NCI-H128 (cell line): ENCODE measurements at regions not wholly inside any gene's neighbourhood (a gene's known extent, or its start where the extent isn't known, plus 50 kb on each side); places are given as distances from the start of the nearest gene placed in this dataset.
"Not testable (repeated sequence)": the region's sequence is repeated elsewhere in the genome, so short reads cannot be mapped to it uniquely, and the experiment has no call there.

Source experiments
- DNase-seq: peaks from one replicate; lab custom pipeline; 2025; ENCODE audit not compliant: unreplicated experiment; lab: John Stamatoyannopoulos, UW

DNA sequence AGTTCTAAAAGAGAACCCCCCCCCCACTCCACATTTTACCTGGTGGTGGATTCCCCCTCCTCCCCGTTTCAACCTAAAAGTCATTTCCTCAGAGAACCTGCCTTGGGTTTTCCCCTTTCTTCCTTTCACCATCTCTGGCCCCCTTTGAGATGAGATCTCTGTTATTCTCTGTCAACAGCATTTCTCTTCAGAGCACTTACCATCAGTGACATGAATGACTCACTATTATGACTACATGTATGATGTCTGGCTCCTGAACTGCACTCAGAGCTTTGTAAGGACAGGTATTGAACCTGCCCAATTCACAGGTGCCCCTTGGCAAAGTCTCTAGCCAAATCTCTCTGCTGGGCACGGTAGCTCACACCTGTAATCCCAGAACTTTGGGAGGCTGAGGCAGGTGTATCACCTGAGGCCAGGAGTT lies 61.4 kb upstream of the JARID2 start:
- DNase-seq = no peak

DNA sequence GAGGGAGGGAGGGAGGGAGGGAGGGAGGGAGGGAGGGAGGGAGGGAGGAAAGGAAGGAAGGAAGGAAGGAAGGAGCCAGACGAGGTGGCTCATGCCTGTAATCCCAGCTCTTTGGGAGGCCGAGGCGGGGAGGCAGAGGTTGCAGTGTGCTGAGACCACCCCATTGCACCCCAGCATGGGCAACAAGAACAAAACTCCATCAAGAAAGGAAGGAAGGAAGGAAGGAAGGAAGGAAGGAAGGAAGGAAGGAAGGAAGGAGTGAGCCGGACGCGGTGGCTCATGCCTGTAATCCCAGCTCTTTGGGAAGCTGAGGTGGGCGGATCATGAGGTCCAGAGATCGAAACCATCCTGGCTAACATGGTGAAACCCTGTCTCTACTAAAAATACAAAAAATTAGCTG lies 60.8 kb upstream of the JARID2 start:
- DNase-seq = not testable (repeated sequence)

DNA sequence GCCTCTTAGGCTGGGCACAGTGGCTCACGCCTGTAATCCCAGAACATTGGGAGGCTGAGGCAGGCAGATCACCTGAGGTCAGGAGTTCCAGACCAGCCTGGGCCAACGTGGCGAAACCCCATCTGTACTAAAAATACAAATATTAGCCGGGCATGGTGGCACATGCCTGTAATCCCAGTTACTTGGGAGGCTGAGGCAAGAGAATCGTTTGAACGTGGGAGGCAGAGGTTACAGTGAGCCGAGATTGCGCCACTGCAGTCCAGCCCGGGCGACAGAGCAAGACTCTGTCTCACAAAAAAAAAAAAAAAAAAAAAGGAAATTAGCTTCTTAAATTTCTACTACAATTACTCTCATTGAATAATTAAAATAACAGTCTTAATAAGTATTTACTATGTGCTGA lies 52.4 kb upstream of the JARID2 start:
- not testable (repeated sequence) for DNase-seq

DNA sequence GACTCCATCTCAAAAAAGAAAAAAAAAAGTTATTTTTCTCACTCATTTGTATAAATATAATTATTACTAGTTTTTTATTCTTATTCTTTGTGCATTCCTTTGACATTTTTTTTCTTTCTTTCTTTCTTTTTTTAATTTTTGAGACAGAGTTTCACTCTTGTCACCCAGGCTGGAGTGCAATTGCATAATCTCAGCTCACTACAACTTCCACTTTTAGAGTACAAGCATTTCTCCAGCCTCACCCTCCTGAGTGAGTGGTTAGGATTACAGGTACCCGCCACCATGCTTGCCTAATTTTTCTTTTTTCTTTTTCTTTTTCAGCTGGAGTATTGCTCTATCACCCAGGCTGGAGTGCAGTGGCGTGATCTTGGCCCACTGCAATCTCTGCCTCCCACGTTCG lies 51.4 kb upstream of the JARID2 start:
- no peak for DNase-seq
